OCI-LY3 (cell line): ENCODE measurements at regions not wholly inside any gene's neighbourhood (a gene's known extent, or its start where the extent isn't known, plus 50 kb on each side); places are given as distances from the start of the nearest gene placed in this dataset.

Experiments
- EZH2phosphoT487 ChIP-seq: fragments of 200-600 bp; shearing (Covaris generic); IDR thresholded peaks from 2 replicates; pipeline ENCODE4 v1.6.1; 2018; ENCODE audit warnings: antibody characterized with exemption, mixed run types, low read depth
- TF ChIP-seq, protein P1 (sequence below): fragments of 200-600, 300-600 bp; sonication (generic); IDR thresholded peaks from 2 replicates; pipeline ENCODE4 v1.5.1; 2014; ENCODE audit warnings: antibody characterized with exemption, low read length, low read depth

DNA sequence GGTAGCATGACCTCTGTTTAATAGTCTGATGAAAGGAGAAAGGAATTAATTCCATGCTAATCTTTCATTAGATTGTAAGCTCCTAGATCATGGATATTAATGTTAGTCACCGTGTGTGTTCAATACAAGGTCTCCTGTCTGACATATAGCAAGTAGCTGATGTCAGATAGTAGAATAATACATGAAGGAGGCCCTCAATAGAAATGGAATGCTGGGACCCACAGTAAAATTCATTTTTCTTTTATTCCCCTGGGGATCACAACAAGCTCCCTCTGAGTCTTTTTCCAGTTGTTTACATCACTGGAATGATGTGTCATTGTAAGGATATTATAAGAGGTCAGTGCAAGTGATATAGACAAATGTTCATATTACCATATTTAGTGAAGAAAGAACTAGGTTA, 240.3 kb upstream of the TRPC7 start:
- TF ChIP-seq, protein P1, sequence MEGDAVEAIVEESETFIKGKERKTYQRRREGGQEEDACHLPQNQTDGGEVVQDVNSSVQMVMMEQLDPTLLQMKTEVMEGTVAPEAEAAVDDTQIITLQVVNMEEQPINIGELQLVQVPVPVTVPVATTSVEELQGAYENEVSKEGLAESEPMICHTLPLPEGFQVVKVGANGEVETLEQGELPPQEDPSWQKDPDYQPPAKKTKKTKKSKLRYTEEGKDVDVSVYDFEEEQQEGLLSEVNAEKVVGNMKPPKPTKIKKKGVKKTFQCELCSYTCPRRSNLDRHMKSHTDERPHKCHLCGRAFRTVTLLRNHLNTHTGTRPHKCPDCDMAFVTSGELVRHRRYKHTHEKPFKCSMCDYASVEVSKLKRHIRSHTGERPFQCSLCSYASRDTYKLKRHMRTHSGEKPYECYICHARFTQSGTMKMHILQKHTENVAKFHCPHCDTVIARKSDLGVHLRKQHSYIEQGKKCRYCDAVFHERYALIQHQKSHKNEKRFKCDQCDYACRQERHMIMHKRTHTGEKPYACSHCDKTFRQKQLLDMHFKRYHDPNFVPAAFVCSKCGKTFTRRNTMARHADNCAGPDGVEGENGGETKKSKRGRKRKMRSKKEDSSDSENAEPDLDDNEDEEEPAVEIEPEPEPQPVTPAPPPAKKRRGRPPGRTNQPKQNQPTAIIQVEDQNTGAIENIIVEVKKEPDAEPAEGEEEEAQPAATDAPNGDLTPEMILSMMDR: no peak
- TF ChIP-seq EZH2phosphoT487: no peak
